Kidney (tissue), 13 donors: ENCODE measurements at regions not wholly inside any gene's neighbourhood (a gene's known extent, or its start where the extent isn't known, plus 50 kb on each side); places are given as distances from the start of the nearest gene placed in this dataset.

Experiments
- DNase-seq, 5 donors: peaks; one replicate each; pipeline ENCODE4 v3.0.0-alpha.2; 2013 to 2020
- FAIRE-seq: peaks from 2 replicates; lab custom pipeline; 2012; peaks lifted over from hg19 to GRCh38; lab: Jason Lieb, UNC
- H3K27ac ChIP-seq, 2 donors: one replicate each; pipeline ENCODE4 v1.7.0; 2013; ENCODE audit warnings: low read depth in 2 of 2, low read length in 2 of 2, inconsistent platforms in 1 of 2
- H3K27me3 ChIP-seq: one replicate; pipeline ENCODE4 v1.7.1; 2013; ENCODE audit warnings: low read length, inconsistent platforms; ENCODE audit not compliant: control insufficient read depth, insufficient read depth
- H3K36me3 ChIP-seq, 3 donors: one replicate each; pipeline versions ENCODE4 v1.7.0 to v1.7.1; 2013; ENCODE audit warnings: low read length in 3 of 3, control low read depth in 1 of 3, inconsistent platforms in 1 of 3; ENCODE audit not compliant: insufficient read depth in 3 of 3, control insufficient read depth in 2 of 3
- H3K4me1 ChIP-seq, 3 donors: one replicate each; pipeline versions ENCODE4 v1.7.0 to v1.7.1; 2013; ENCODE audit warnings: low read length in 3 of 3, inconsistent platforms in 1 of 3, low read depth in 1 of 3; ENCODE audit not compliant: control insufficient read depth in 2 of 3, insufficient read depth in 2 of 3
- H3K4me3 ChIP-seq, 3 donors: one replicate each; pipeline versions ENCODE4 v1.7.0 to v1.8.1; 2013; ENCODE audit warnings: low read length in 3 of 3, control low read depth in 1 of 3, inconsistent platforms in 1 of 3
- H3K9ac ChIP-seq, 3 donors: one replicate each; pipeline versions ENCODE4 v1.7.0 to v1.7.1; 2013; ENCODE audit warnings: low read length in 3 of 3, control low read depth in 1 of 3, inconsistent platforms in 1 of 3
- H3K9me3 ChIP-seq, 3 donors: one replicate each; pipeline versions ENCODE4 v1.7.0 to v1.7.1; 2013; ENCODE audit warnings: low read length in 3 of 3, control low read depth in 1 of 3, inconsistent platforms in 1 of 3; ENCODE audit not compliant: control insufficient read depth in 2 of 3, insufficient read depth in 1 of 3
- intact Hi-C: fragments of 100-400 bp; cut with DNase I; formaldehyde crosslinking; loops from one replicate; pipeline ENCODE4 v1.11.1; 2022
- TF ChIP-seq, protein P1 (sequence below): IDR thresholded peaks from 3 replicates; pipeline ENCODE4 v1.5.1; 2012; ENCODE audit warnings: mild to moderate bottlenecking, moderate library complexity, borderline replicate concordance; ENCODE audit not compliant: insufficient read depth; ENCODE audit errors: extremely low read depth
- donor health status: control.
- donor health status: control.
- donor health status: control.
- donor health status: control.
- donor health status: control.
- donor health status: DM: yes; HTN: yes; CAD: no.
- donor health status: Normal renal cell carcinoma (clear cell type).

DNA sequence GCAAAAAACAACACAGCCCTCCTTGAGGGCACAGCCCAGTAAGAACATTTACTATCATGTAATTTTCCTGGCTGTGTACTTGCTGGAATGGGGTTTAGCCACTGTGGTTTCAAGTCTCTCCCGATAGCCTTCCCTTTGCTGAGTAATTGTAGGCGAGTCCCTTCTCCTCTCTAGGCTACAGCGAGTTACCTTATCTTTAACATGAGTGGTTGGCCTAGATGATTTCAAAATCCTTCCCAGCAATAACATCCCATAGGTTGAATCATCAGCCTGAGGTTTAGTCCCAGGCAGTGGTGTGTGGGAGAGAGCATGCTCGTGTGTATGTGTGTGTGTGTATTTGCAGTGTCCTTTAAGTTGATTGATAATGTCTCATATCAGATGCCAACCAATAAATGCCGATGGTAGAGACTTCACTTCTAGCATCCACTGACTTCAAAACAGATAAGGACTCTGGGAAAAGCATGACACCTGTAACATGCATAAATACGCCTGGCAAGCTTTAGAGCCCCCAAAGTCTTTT is 142.9 kb upstream of the ZMIZ1 start:
- intact Hi-C loops, result no loop called here
- H3K27ac ChIP-seq, result no peak overlapping the region
- H3K27me3 ChIP-seq, result no peaks in the 10 kb centered on the region
- TF ChIP-seq, protein P1, sequence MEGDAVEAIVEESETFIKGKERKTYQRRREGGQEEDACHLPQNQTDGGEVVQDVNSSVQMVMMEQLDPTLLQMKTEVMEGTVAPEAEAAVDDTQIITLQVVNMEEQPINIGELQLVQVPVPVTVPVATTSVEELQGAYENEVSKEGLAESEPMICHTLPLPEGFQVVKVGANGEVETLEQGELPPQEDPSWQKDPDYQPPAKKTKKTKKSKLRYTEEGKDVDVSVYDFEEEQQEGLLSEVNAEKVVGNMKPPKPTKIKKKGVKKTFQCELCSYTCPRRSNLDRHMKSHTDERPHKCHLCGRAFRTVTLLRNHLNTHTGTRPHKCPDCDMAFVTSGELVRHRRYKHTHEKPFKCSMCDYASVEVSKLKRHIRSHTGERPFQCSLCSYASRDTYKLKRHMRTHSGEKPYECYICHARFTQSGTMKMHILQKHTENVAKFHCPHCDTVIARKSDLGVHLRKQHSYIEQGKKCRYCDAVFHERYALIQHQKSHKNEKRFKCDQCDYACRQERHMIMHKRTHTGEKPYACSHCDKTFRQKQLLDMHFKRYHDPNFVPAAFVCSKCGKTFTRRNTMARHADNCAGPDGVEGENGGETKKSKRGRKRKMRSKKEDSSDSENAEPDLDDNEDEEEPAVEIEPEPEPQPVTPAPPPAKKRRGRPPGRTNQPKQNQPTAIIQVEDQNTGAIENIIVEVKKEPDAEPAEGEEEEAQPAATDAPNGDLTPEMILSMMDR, result no peak
- H3K4me1 ChIP-seq, result no peaks in the 10 kb centered on the region
- no peak for FAIRE-seq
- no peak overlapping the region for H3K4me3 ChIP-seq
- H3K9me3 ChIP-seq, result no peaks in the 10 kb centered on the region
- no peaks in the 10 kb centered on the region for H3K36me3 ChIP-seq
- no peak for DNase-seq
- no peak overlapping the region for H3K9ac ChIP-seq

DNA sequence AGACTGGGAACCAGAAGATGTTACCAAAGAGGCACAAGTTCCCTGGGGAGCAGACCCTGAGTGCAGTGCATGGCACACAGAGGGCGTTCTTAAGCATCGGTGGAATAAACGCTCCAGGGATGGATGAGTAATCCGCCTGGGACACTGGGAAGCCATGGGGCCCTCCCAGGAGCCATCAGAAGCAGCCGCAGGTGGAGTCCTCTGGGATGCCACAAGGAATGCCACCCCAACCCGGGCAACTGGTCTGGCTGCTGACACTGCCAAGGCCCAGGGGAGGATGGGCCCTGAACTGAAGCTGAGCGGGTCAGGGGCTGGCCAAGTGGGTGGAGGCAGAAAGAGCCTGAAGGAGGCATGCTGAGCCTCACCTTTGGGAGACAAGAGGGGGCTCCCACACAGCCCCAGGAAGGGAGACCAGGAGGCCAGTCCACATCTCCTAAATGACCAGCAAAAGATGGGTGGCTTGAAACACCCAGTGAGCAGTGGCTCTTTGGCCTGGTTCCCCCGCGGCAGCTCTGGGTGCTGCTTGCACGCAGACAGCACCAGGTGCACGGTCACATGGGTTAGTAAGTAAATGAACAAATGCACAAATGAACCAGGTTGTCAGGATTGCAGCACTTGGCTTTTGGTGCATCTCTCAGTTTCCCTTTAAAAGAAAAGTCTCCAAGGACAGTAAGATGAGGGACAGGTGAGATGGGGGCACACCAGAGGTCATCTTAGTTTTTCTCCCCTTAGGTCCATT is 141.3 kb upstream of the ZMIZ1 start:
- no peaks in the 10 kb centered on the region for H3K36me3 ChIP-seq
- H3K9me3 ChIP-seq, result no peaks in the 10 kb centered on the region
- H3K27me3 ChIP-seq, result no peaks in the 10 kb centered on the region
- TF ChIP-seq, protein P1, result no peak
- H3K9ac ChIP-seq, result no peak overlapping the region
- H3K4me3 ChIP-seq, result no peak overlapping the region
- DNase-seq (no peak), FAIRE-seq (no peak)
- no peak overlapping the region for H3K27ac ChIP-seq
- intact Hi-C loops, result no loop called here
- no peaks in the 10 kb centered on the region for H3K4me1 ChIP-seq

DNA sequence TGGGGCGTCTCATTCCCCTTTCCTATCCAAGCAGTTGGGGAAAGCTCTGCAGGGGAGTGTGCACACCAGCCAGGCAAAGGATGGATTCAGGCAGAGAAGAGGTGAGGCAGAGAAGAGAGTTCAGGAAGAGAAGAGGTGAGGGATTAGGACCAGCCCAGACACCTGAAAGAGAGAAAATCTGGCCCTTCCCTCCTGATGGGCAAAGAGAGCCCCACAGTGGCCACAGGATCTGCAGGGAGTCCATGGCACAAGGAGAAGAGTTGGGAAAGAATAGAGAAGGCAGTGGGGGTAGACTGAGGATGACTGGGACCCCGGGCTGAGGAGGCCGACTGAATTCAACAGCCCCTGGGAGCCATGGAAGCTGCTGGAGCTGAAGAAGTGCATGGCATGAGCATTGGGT is 140.4 kb upstream of the ZMIZ1 start:
- Histone ChIP-seq H3K9me3 (no peaks in the 10 kb centered on the region), H3K9ac (no peak overlapping the region), H3K4me1 (no peaks in the 10 kb centered on the region), H3K36me3 (no peaks in the 10 kb centered on the region), H3K27me3 (no peaks in the 10 kb centered on the region), H3K4me3 (no peak overlapping the region), H3K27ac (no peak overlapping the region)
- TF ChIP-seq, protein P1, result no peak
- intact Hi-C loops, result no loop called here
- FAIRE-seq (no peak), DNase-seq (no peak)
